ENCODE measurements at regions not wholly inside any gene's neighbourhood (a gene's known extent, or its start where the extent isn't known, plus 50 kb on each side); places are given as distances from the start of the nearest gene placed in this dataset.
"Not testable (repeated sequence)": the region's sequence is repeated elsewhere in the genome, so short reads cannot be mapped to it uniquely, and the experiment has no call there.

DNA sequence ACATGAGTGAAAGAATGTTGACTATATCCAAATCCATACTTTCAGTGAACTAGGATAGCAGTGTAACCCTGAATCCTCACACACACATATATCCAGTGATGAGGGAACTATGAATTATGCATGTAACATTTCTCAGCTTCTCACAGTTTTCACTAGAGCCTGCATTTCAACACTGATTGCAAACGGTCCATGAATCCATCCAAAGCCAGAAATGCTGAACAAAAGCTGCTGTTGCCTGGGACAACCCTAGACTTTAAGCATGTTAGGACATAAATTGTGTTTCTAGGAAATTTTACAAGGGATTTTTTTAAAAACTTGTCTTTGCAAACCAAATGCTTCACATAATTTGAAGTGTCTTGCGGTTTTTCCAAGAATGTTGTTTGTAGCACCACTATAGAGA, 2010.0 kb upstream of the WWC1 start:
- H3K4me3 ChIP-seq (ENCODE audit: low read depth, low read length): no peak overlapping the region
- DNase-seq (ENCODE audit: low read depth): no peak
- TF ChIP-seq CTCF (IDR thresholded peaks at IDR 0.05; ENCODE audit: insufficient read depth, low read length): no peak

GRCh38 chr5:166282939-166283338, 2008.5 kb upstream of the WWC1 start:
- no peak for TF ChIP-seq CTCF (IDR thresholded peaks at IDR 0.05; ENCODE audit: insufficient read depth, low read length)
- DNase-seq (ENCODE audit: low read depth): no peak
- no peak overlapping the region for H3K4me3 ChIP-seq (ENCODE audit: low read depth, low read length)

GRCh38 chr5:166285361-166285760, 2006.1 kb upstream of the WWC1 start:
- TF ChIP-seq CTCF (IDR thresholded peaks at IDR 0.05; ENCODE audit: insufficient read depth, low read length): no peak

DNA sequence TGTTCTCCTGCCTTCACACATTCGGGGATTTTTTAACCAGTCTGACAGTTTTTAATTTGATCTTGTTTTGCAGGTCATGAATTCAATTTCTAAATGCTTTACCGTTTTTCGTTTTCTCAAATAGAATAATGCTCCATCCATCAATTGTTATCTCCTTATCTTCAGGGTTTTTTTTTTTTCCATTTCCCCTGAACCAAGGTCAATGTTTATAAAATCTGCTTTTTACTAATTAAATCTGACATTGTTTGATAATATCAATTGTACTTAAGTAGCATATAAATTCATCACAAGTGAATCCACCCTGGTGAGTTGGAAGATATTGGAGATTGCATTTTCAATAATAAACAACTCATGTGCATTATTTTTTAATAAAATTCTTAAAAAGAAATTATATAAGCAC, 2004.6 kb upstream of the WWC1 start:
- TF ChIP-seq CTCF (IDR thresholded peaks at IDR 0.05; ENCODE audit: insufficient read depth, low read length): no peak
- no peak overlapping the region for H3K4me3 ChIP-seq (ENCODE audit: low read depth, low read length)
- no peak for DNase-seq (ENCODE audit: low read depth)

More at GRCh38 chr5:166285361-166285760, 2006.1 kb upstream of the WWC1 start:
- no peak overlapping the region for H3K4me3 ChIP-seq (ENCODE audit: low read depth, low read length)
- DNase-seq (ENCODE audit: low read depth): no peak

DNA sequence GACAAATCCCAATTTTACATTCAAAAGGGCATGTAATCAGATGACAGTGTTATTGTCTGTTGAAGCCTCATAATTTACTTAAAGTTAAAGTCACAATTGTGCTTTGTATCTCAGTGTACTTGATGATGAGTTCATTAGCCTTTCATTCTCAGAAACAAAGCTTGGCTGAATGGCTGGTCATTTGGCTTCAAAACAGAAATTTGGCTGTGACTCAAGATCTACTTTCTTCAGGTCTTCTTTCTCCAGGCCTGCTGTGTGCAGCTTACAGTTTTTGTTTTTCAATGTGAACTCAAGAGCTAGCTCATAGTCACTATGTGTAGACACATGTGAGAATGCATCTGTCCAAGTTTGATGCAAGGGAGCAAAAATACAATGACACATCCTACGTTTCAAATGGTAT, 2003.6 kb upstream of the WWC1 start:
- no peak for DNase-seq (ENCODE audit: low read depth)
- no peak for TF ChIP-seq CTCF (IDR thresholded peaks at IDR 0.05; ENCODE audit: insufficient read depth, low read length)
- H3K4me3 ChIP-seq (ENCODE audit: low read depth, low read length): no peak overlapping the region

DNA sequence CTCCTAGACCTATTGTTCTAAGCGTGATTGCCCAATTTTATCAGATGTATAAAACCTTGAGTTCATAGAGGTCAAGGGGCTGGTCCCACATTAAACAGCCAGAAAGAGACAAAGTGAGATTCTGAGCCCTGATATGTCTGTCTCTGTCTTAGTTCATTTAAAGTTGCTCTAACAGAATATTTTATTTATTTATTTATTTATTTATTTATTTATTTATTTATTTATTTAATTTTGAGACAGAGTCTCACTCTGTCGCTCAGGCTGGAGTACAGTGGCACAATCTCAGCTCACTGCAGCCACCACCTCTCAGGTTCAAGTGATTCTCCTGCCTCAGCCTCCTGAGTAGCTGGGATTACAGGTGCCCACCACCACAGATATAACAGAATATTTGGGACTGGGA, 1999.6 kb upstream of the WWC1 start:
- not testable (repeated sequence) for DNase-seq (ENCODE audit: low read depth); H3K4me3 ChIP-seq (ENCODE audit: low read depth, low read length)

- no peak for TF ChIP-seq CTCF (IDR thresholded peaks at IDR 0.05; ENCODE audit: insufficient read depth, low read length)
- H3K4me3 ChIP-seq (ENCODE audit: low read depth, low read length): no peak overlapping the region
- DNase-seq (ENCODE audit: low read depth): no peak
Measured at GRCh38 chr5:166293892-166294291, 1997.6 kb upstream of the WWC1 start.
